Left lung (tissue), 4 donors: ENCODE measurements at regions not wholly inside any gene's neighbourhood (a gene's known extent, or its start where the extent isn't known, plus 50 kb on each side); places are given as distances from the start of the nearest gene placed in this dataset.

Source experiments
- ATAC-seq: fragments of 200-7000 bp; cut with Tn5 transposase; one replicate; pipeline ENCODE4 v1.9.1; 2020; ENCODE audit warnings: moderate library complexity
- DNase-seq, 4 donors: peaks; one replicate each; pipeline ENCODE4 v3.0.0-alpha.2; 2013 to 2020
- H3K27ac ChIP-seq, 2 donors: fragments of 200-600 bp; sonication (generic) in 1 of 2; one replicate each; pipeline versions ENCODE4 v1.5.0 to v1.8.0; 2020 to 2021
- H3K27me3 ChIP-seq, 2 donors: fragments of 200-600 bp; sonication (generic) in 1 of 2; one replicate each; pipeline versions ENCODE4 v1.5.0 to v1.8.0; 2020 to 2021
- H3K36me3 ChIP-seq, 2 donors: fragments of 200-600 bp; sonication (generic) in 1 of 2; one replicate each; pipeline versions ENCODE4 v1.5.0 to v1.8.0; 2020 to 2021
- H3K4me1 ChIP-seq, 2 donors: fragments of 200-600 bp; one replicate each; pipeline ENCODE4 v1.8.0; 2021
- H3K4me3 ChIP-seq, 2 donors: fragments of 200-600 bp; sonication (generic) in 1 of 2; one replicate each; pipeline versions ENCODE4 v1.5.0 to v1.8.0; 2020 to 2021; ENCODE audit warnings: mild to moderate bottlenecking in 1 of 2
- H3K9me3 ChIP-seq, 2 donors: fragments of 200-600 bp; sonication (generic) in 1 of 2; one replicate each; pipeline versions ENCODE4 v1.5.0 to v1.8.0; 2020 to 2021
- CTCF ChIP-seq, 2 donors: fragments of 200-600 bp; sonication (generic) in 1 of 2; IDR thresholded peaks; one replicate each; pipeline versions ENCODE4 v1.5.0 to v1.8.0; 2021; ENCODE audit warnings: antibody characterized with exemption in 2 of 2
- intact Hi-C, 2 donors: fragments of 100-400 bp; cut with DNase I; formaldehyde crosslinking; loops; one replicate each; pipeline versions ENCODE4 v1.11.2 to v1.14.2; 2022
- donor health status: DM: no; HTN: yes; CAD: no.
- donor health status: DM: no; HTN: no; CAD: no.

- Histone ChIP-seq H3K36me3 (no peaks in the 10 kb centered on the region), H3K27me3 (no peaks in the 10 kb centered on the region), H3K27ac (no peak overlapping the region), H3K4me3 (no peak overlapping the region), H3K9me3 (peaks cover 0 to 33% of the 10 kb centered on the region in 2 donors), H3K4me1 (no peaks in the 10 kb centered on the region)
- TF ChIP-seq CTCF (IDR thresholded peaks at IDR 0.05), result no peak
- DNase-seq (no peak), ATAC-seq (no peak)
- intact Hi-C loops, result no loop called here
Measured at GRCh38 chr11:42145311-42145710, 685.9 kb upstream of the LRRC4C start.

- Histone ChIP-seq H3K4me1 (no peaks in the 10 kb centered on the region), H3K4me3 (no peak overlapping the region), H3K27me3 (no peaks in the 10 kb centered on the region), H3K9me3 (peaks cover 0 to 8% of the 10 kb centered on the region in 2 donors), H3K27ac (no peak overlapping the region), H3K36me3 (no peaks in the 10 kb centered on the region)
- intact Hi-C loops, result no loop called here
- no peak for ATAC-seq
- no peak for DNase-seq
- TF ChIP-seq CTCF (IDR thresholded peaks at IDR 0.05), result no peak
Measured at GRCh38 chr11:42161886-42162285, 702.4 kb upstream of the LRRC4C start.

- Histone ChIP-seq H3K4me1 (no peaks in the 10 kb centered on the region), H3K9me3 (no peaks in the 10 kb centered on the region), H3K4me3 (no peak overlapping the region), H3K27ac (no peak overlapping the region), H3K36me3 (no peaks in the 10 kb centered on the region), H3K27me3 (no peaks in the 10 kb centered on the region)
- ATAC-seq (no peak), DNase-seq (no peak)
- no peak for TF ChIP-seq CTCF (IDR thresholded peaks at IDR 0.05)
- intact Hi-C loops, result no loop called here
Measured at GRCh38 chr11:42169191-42169590, 709.7 kb upstream of the LRRC4C start.

- H3K9me3 ChIP-seq, result no peaks in the 10 kb centered on the region
- DNase-seq (peak in 2 of 4 donors; percentile 18 to 22), ATAC-seq (no peak)
- TF ChIP-seq CTCF (IDR thresholded peaks at IDR 0.05), result no peak
- no peaks in the 10 kb centered on the region for H3K36me3 ChIP-seq
- no peaks in the 10 kb centered on the region for H3K4me1 ChIP-seq
- intact Hi-C loops, result no loop called here
- no peaks in the 10 kb centered on the region for H3K27me3 ChIP-seq
- no peak overlapping the region for H3K4me3 ChIP-seq
- H3K27ac ChIP-seq, result no peak overlapping the region
Measured at GRCh38 chr11:42170601-42171000, 711.1 kb upstream of the LRRC4C start.

GRCh38 chr11:42171046-42171445 lies 711.6 kb upstream of the LRRC4C start:
- Histone ChIP-seq H3K27me3 (no peaks in the 10 kb centered on the region), H3K4me3 (no peak overlapping the region), H3K9me3 (no peaks in the 10 kb centered on the region), H3K4me1 (no peaks in the 10 kb centered on the region), H3K27ac (no peak overlapping the region), H3K36me3 (no peaks in the 10 kb centered on the region)
- no peak for TF ChIP-seq CTCF (IDR thresholded peaks at IDR 0.05)
- intact Hi-C loops, result no loop called here
- no peak for ATAC-seq
- DNase-seq, result no peak
